Stomach (tissue), 8 donors: ENCODE measurements at regions not wholly inside any gene's neighbourhood (a gene's known extent, or its start where the extent isn't known, plus 50 kb on each side); places are given as distances from the start of the nearest gene placed in this dataset.
"Not testable (repeated sequence)": the region's sequence is repeated elsewhere in the genome, so short reads cannot be mapped to it uniquely, and the experiment has no call there.

Experiments
- DNase-seq, 2 donors: peaks; one replicate each; pipeline versions ENCODE4 v3.0.0 to v3.0.0-alpha.2; 2013 to 2019
- H3K27ac ChIP-seq, 5 donors: fragments of 200-600 bp in 4 of 5; sonication (generic) in 4 of 5; one replicate each; pipeline ENCODE4 v1.5.1; 2013 to 2019; ENCODE audit warnings: mild to moderate bottlenecking in 1 of 5, moderate library complexity in 1 of 5
- H3K27me3 ChIP-seq, 3 donors: fragments of 200-600 bp; sonication (generic); one replicate each; pipeline ENCODE4 v1.5.1; 2017 to 2019; ENCODE audit warnings: mixed run types in 1 of 3
- H3K36me3 ChIP-seq, 4 donors: fragments of 200-600 bp; sonication (generic); 1 replicate in 3 of 4; 2 replicates in 1 of 4; pipeline ENCODE4 v1.5.1; 2016 to 2019
- H3K4me1 ChIP-seq, 4 donors: fragments of 200-600 bp; sonication (generic); one replicate each; pipeline ENCODE4 v1.5.1; 2016 to 2019
- H3K4me3 ChIP-seq, 4 donors: fragments of 200-600 bp; sonication (generic) in 3 of 4; one replicate each; pipeline ENCODE4 v1.5.1; 2016 to 2019; ENCODE audit warnings: mild to moderate bottlenecking in 1 of 4
- H3K9me3 ChIP-seq, 4 donors: fragments of 200-600 bp; sonication (generic); one replicate each; pipeline ENCODE4 v1.5.1; 2016 to 2019
- EP300 ChIP-seq: sonication (generic); formaldehyde crosslinking; IDR thresholded peaks from one replicate; pipeline ENCODE4 v1.6.1; 2017; ENCODE audit warnings: antibody characterized with exemption
- POLR2A ChIP-seq, 4 donors: fragments of 450-650 bp; IDR thresholded peaks; one replicate each; pipeline ENCODE4 v1.6.1; 2016; ENCODE audit warnings: antibody characterized with exemption in 4 of 4, control low read depth in 2 of 4, mild to moderate bottlenecking in 1 of 4, moderate library complexity in 1 of 4
- POLR2AphosphoS5 ChIP-seq, 3 donors: sonication (generic); formaldehyde crosslinking; IDR thresholded peaks; one replicate each; pipeline ENCODE4 v1.6.1; 2016; ENCODE audit warnings: antibody characterized with exemption in 3 of 3
- WGBS, 5 donors: extraction: QIAGEN DNeasy Blood & Tissue Kit in 3 of 5; methylation state at CpG; one replicate each; pipeline versions ENCODE4 v1.1.5 to v1.1.7; 2013 to 2018; 5-methylcytosine and 5-hydroxymethylcytosine counted together
- intact Hi-C: fragments of 100-400 bp; cut with DNase I; formaldehyde crosslinking; loops from one replicate; pipeline ENCODE4 v1.15.1; 2023; ENCODE audit warnings: low total_unique reads
- TF ChIP-seq, protein P1 (sequence below), 7 experiments: fragments of 450-650 bp in 4 of 7; fragments of 200-600 bp in 3 of 7; sonication (generic) in 3 of 7; IDR thresholded peaks; one replicate each; pipeline ENCODE4 v1.5.1; 2016 to 2019; ENCODE audit warnings: antibody characterized with exemption in 7 of 7, control low read depth in 2 of 7, mild to moderate bottlenecking in 1 of 7
- donor health status: healthy with polysubstance abuse.
- donor health status: Bipolar disorder and iron deficiency.
- donor health status: healthy.

DNA sequence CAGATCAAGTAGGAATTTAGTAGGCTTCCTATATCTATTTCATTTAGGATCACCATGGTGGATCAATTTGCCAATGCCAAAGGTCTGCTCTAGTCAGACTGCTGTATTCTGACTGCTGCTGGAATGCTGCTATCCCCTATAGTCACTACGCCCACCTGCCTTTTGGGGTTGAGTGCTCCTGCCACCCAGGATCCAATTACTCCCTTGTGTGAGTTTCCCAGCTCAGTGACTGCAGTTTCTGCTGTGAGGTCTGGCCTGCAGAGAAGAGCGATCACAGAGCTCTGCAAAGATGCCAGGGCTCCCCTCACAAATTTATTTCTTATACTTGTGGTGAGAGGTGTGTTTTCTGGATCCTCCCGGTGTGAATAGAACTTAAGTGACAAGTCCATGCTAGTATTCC, 88.1 kb upstream of the FOXI2 start:
- no peaks in the 10 kb centered on the region for H3K9me3 ChIP-seq
- H3K27ac ChIP-seq, result no peak overlapping the region
- TF ChIP-seq POLR2AphosphoS5 (IDR thresholded peaks at IDR 0.05) (no peak), POLR2A (IDR thresholded peaks at IDR 0.05) (no peak), EP300 (no peak)
- TF ChIP-seq, protein P1, sequence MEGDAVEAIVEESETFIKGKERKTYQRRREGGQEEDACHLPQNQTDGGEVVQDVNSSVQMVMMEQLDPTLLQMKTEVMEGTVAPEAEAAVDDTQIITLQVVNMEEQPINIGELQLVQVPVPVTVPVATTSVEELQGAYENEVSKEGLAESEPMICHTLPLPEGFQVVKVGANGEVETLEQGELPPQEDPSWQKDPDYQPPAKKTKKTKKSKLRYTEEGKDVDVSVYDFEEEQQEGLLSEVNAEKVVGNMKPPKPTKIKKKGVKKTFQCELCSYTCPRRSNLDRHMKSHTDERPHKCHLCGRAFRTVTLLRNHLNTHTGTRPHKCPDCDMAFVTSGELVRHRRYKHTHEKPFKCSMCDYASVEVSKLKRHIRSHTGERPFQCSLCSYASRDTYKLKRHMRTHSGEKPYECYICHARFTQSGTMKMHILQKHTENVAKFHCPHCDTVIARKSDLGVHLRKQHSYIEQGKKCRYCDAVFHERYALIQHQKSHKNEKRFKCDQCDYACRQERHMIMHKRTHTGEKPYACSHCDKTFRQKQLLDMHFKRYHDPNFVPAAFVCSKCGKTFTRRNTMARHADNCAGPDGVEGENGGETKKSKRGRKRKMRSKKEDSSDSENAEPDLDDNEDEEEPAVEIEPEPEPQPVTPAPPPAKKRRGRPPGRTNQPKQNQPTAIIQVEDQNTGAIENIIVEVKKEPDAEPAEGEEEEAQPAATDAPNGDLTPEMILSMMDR (IDR thresholded peaks at IDR 0.05), result no peak
- H3K27me3 ChIP-seq, result peaks cover 0 to 4% (median 0%) of the 10 kb centered on the region in 3 donors
- no peaks in the 10 kb centered on the region for H3K4me1 ChIP-seq
- no peak for DNase-seq
- intact Hi-C loops, result no loop called here
- WGBS, 5 donors, result 80 to 83% (median 82%) methylated on average over 3 of the region's 3 CpGs
- no peak overlapping the region for H3K4me3 ChIP-seq
- no peaks in the 10 kb centered on the region for H3K36me3 ChIP-seq

DNA sequence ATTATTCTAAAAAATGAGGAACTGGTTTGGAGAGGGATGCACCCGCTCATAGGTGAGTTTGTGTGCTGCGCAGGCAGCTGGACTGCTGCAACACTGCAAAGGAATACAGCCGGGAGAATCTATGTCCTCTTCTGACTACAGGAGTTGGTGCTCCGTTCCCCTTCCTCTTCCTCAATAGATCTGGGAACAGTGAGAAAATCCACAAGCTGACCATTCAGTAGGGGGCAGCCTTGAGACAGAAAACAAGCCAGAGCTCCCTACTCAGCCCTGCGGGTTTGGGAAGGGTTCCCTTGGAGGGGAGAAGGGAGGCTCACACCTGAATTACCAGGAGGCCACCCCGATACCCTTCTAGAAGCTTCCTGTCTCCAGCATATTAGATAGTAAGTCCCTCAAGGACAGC, 87.3 kb upstream of the FOXI2 start:
- H3K36me3 ChIP-seq, result no peaks in the 10 kb centered on the region
- WGBS, 5 donors, result 40 to 55% (median 45%) methylated on average over 6 of the region's 6 CpGs
- no peaks in the 10 kb centered on the region for H3K9me3 ChIP-seq
- H3K4me1 ChIP-seq, result no peaks in the 10 kb centered on the region
- TF ChIP-seq POLR2A (IDR thresholded peaks at IDR 0.05), result no peak
- no peak for TF ChIP-seq EP300
- TF ChIP-seq, protein P1 (IDR thresholded peaks at IDR 0.05), result no peak
- TF ChIP-seq POLR2AphosphoS5 (IDR thresholded peaks at IDR 0.05), result no peak
- peaks cover 0 to 4% (median 0%) of the 10 kb centered on the region in 3 donors for H3K27me3 ChIP-seq
- H3K4me3 ChIP-seq, result no peak overlapping the region
- no peak overlapping the region for H3K27ac ChIP-seq
- intact Hi-C loops, result no loop called here
- DNase-seq, result peak in 1 of 2 donors; percentile 4

GRCh38 chr10:127657056-127657455, 79.9 kb upstream of the FOXI2 start:
- no peak for DNase-seq
- no peaks in the 10 kb centered on the region for H3K36me3 ChIP-seq
- intact Hi-C loops, result no loop called here
- H3K4me3 ChIP-seq, result no peak overlapping the region
- no peaks in the 10 kb centered on the region for H3K27me3 ChIP-seq
- H3K9me3 ChIP-seq, result no peaks in the 10 kb centered on the region
- H3K4me1 ChIP-seq, result no peaks in the 10 kb centered on the region
- 28 to 53% (median 42%) methylated on average over 1 of the region's 1 CpG for WGBS, 5 donors
- no peak overlapping the region for H3K27ac ChIP-seq
- TF ChIP-seq, protein P1 (IDR thresholded peaks at IDR 0.05), result no peak
- TF ChIP-seq EP300, result no peak
- TF ChIP-seq POLR2A (IDR thresholded peaks at IDR 0.05), result no peak
- no peak for TF ChIP-seq POLR2AphosphoS5 (IDR thresholded peaks at IDR 0.05)

DNA sequence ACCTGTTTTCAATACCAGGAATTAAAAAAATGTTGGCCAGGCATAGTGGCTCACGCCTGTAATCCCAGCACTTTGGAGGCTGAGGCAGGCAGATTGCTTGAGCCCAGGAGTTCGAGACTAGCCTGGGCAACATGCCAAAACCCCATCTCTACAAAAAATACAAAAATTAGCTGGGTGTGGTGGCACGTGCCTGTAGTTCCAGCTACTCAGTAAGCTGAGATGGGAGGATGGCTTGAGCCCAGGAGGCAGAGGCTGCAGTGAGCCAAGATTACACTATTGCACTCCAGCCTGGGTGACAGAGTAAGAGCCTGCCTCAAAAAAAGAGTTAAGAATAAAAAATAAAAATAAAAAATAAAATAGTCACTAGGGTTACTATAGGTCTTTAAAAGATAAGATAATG, 60.6 kb upstream of the FOXI2 start:
- DNase-seq, H3K27ac ChIP-seq, intact Hi-C loops, H3K9me3 ChIP-seq, H3K27me3 ChIP-seq, H3K4me3 ChIP-seq, H3K4me1 ChIP-seq, H3K36me3 ChIP-seq: not testable (repeated sequence)
- 20 to 33% (median 22%) methylated on average over 3 of the region's 3 CpGs for WGBS, 5 donors

- Histone ChIP-seq H3K9me3 (no peaks in the 10 kb centered on the region), H3K4me1 (no peaks in the 10 kb centered on the region), H3K27ac (no peak overlapping the region), H3K36me3 (no peaks in the 10 kb centered on the region), H3K27me3 (no peaks in the 10 kb centered on the region), H3K4me3 (no peak overlapping the region)
- intact Hi-C loops, result no loop called here
- 65 to 78% (median 74%) methylated on average over 8 of the region's 8 CpGs for WGBS, 5 donors
- TF ChIP-seq, protein P1 (IDR thresholded peaks at IDR 0.05), result no peak
- no peak for TF ChIP-seq EP300
- no peak for TF ChIP-seq POLR2AphosphoS5 (IDR thresholded peaks at IDR 0.05)
- no peak for TF ChIP-seq POLR2A (IDR thresholded peaks at IDR 0.05)
- no peak for DNase-seq
Observed at GRCh38 chr10:127678091-127678490, 58.9 kb upstream of the FOXI2 start.
